Cardiac muscle cell (in vitro differentiated cells and primary cell): ENCODE measurements at regions not wholly inside any gene's neighbourhood (a gene's known extent, or its start where the extent isn't known, plus 50 kb on each side); places are given as distances from the start of the nearest gene placed in this dataset.

Source experiments
- DNase-seq, 2 donors: peaks; one replicate each; pipeline versions ENCODE4 v3.0.0 to v3.0.0-alpha.2; 2010 to 2017; ENCODE audit warnings: low read depth in 1 of 2, low spot score in 1 of 2
- H3K27ac ChIP-seq: fragments of 200-600 bp; sonication (generic); 2 replicates; pipeline ENCODE4 v1.5.1; 2016
- H3K27me3 ChIP-seq: fragments of 200-600 bp; sonication (generic); 2 replicates; pipeline ENCODE4 v1.6.0; 2016; ENCODE audit warnings: control low read depth
- H3K36me3 ChIP-seq: fragments of 200-600 bp; sonication (generic); 2 replicates; pipeline ENCODE4 v1.5.1; 2016; ENCODE audit warnings: control low read depth
- H3K4me1 ChIP-seq: fragments of 200-600 bp; sonication (generic); 2 replicates; pipeline ENCODE4 v1.8.1; 2017; ENCODE audit warnings: low read depth, mild to moderate bottlenecking, mixed run types
- H3K4me3 ChIP-seq: fragments of 200-600 bp; sonication (generic); 2 replicates; pipeline ENCODE4 v1.5.1; 2016; ENCODE audit warnings: mild to moderate bottlenecking
- H3K9me3 ChIP-seq: fragments of 200-600 bp; sonication (generic); 2 replicates; pipeline ENCODE4 v1.5.1; 2017; ENCODE audit warnings: low read depth, mild to moderate bottlenecking, control low read depth
- CTCF ChIP-seq: IDR thresholded peaks from 2 replicates; pipeline ENCODE4 v1.5.1; 2012; ENCODE audit warnings: low read depth, mild to moderate bottlenecking, low read length

GRCh38 chr10:3678629-3679227 lies 106.3 kb downstream of the KLF6 start:
- Histone ChIP-seq H3K27me3 (no peaks in the 10 kb centered on the region), H3K4me1 (no peaks in the 10 kb centered on the region), H3K27ac (no peak overlapping the region), H3K36me3 (no peaks in the 10 kb centered on the region), H3K4me3 (no peak overlapping the region), H3K9me3 (no peaks in the 10 kb centered on the region)
- no peak for DNase-seq
- TF ChIP-seq CTCF, result no peak

DNA sequence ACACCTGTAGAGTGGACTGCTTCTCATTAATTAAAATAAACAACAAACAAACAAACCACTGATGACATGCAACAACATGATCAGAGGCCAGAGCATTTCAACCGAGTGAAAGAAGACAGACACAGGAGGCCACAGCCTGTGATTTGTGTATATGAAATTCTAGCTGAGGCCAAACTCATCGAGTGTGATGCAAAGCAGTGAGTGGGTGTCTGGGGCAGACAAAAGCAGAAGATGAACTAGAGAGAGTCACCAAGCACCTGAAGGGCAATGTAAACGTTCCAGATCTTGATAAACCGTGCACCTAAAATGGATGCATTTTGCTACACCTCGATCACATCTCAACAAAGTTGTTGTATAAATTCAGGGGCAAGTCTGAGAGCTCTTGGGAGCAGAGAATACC lies 108.4 kb downstream of the KLF6 start:
- no peak for TF ChIP-seq CTCF
- DNase-seq, result no peak
- Histone ChIP-seq H3K36me3 (no peaks in the 10 kb centered on the region), H3K9me3 (no peaks in the 10 kb centered on the region), H3K4me3 (no peak overlapping the region), H3K27ac (no peak overlapping the region), H3K27me3 (no peaks in the 10 kb centered on the region), H3K4me1 (no peaks in the 10 kb centered on the region)

- Histone ChIP-seq H3K36me3 (no peaks in the 10 kb centered on the region), H3K4me1 (peaks cover 7% of the 10 kb centered on the region), H3K4me3 (no peak overlapping the region), H3K9me3 (no peaks in the 10 kb centered on the region), H3K27ac (no peak overlapping the region), H3K27me3 (no peaks in the 10 kb centered on the region)
- no peak for TF ChIP-seq CTCF
- peak in 1 of 2 donors; percentile 22 for DNase-seq
These were observed 112.8 kb downstream of the KLF6 start for GRCh38 chr10:3672220-3672619.

- Histone ChIP-seq H3K4me3 (no peak overlapping the region), H3K9me3 (no peaks in the 10 kb centered on the region), H3K27ac (no peak overlapping the region), H3K27me3 (no peaks in the 10 kb centered on the region), H3K4me1 (peaks cover 7% of the 10 kb centered on the region), H3K36me3 (no peaks in the 10 kb centered on the region)
- TF ChIP-seq CTCF, result no peak
- no peak for DNase-seq
These were observed 113.5 kb downstream of the KLF6 start for GRCh38 chr10:3671386-3671955.

DNA sequence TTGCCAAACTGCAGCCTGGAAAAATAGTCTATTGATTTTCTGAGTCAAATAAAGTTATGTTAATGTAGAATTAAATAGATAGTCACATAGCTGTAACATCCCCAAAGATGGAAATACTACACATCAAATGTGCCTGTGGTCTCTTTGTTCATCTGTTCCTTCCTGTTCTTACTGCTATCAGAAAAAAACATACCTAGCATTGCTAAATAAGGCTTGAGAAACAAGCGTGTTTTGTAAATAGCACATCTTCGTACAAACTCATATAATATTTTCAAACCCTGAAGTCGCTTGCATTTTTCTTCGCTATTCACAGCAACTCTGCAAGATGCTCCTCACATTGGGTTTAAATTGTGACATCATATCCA lies 116.1 kb downstream of the KLF6 start:
- Histone ChIP-seq H3K27me3 (no peaks in the 10 kb centered on the region), H3K27ac (no peak overlapping the region), H3K4me3 (no peak overlapping the region), H3K36me3 (no peaks in the 10 kb centered on the region), H3K4me1 (peaks cover 7% of the 10 kb centered on the region), H3K9me3 (no peaks in the 10 kb centered on the region)
- TF ChIP-seq CTCF, result no peak
- DNase-seq, result peak in 1 of 2 donors; percentile 25
